LNCaP clone FGC (cell line): ENCODE measurements at regions not wholly inside any gene's neighbourhood (a gene's known extent, or its start where the extent isn't known, plus 50 kb on each side); places are given as distances from the start of the nearest gene placed in this dataset.
"Not testable (repeated sequence)": the region's sequence is repeated elsewhere in the genome, so short reads cannot be mapped to it uniquely, and the experiment has no call there.

Experiments used
- DNase-seq: peaks from one replicate; pipeline ENCODE4 v3.0.0-alpha.2; 2011; ENCODE audit warnings: low read depth
- H3K4me3 ChIP-seq: 2 replicates; pipeline ENCODE4 v1.5.1; 2011; ENCODE audit warnings: mild to moderate bottlenecking, low read depth, low read length, control low read depth
- CTCF ChIP-seq: IDR thresholded peaks from 2 replicates; pipeline ENCODE4 v1.5.1; 2012; ENCODE audit warnings: mild to moderate bottlenecking; ENCODE audit not compliant: control insufficient read depth, insufficient read depth; ENCODE audit errors: extremely low read depth

- no peak for TF ChIP-seq CTCF
- H3K4me3 ChIP-seq, result no peak overlapping the region
- DNase-seq, result no peak
These were observed 109.9 kb downstream of the RIN2 start for GRCh38 chr20:19867940-19868371.

GRCh38 chr20:19868441-19868840, 110.4 kb downstream of the RIN2 start:
- no peak for DNase-seq

GRCh38 chr20:19872001-19872400, 113.9 kb downstream of the RIN2 start:
- H3K4me3 ChIP-seq, result no peak overlapping the region
- no peak for DNase-seq
- TF ChIP-seq CTCF, result no peak

More at GRCh38 chr20:19868441-19868840, 110.4 kb downstream of the RIN2 start:
- no peak overlapping the region for H3K4me3 ChIP-seq
- TF ChIP-seq CTCF, result no peak

GRCh38 chr20:19874040-19874727, 116.1 kb downstream of the RIN2 start:
- TF ChIP-seq CTCF, result no peak
- no peak for DNase-seq

GRCh38 chr20:19875376-19876221, 117.5 kb downstream of the RIN2 start:
- no peak overlapping the region for H3K4me3 ChIP-seq
- no peak for DNase-seq
- TF ChIP-seq CTCF, result no peak

More at GRCh38 chr20:19874040-19874727, 116.1 kb downstream of the RIN2 start:
- H3K4me3 ChIP-seq, result no peak overlapping the region

- no peak overlapping the region for H3K4me3 ChIP-seq
- DNase-seq, result no peak
- TF ChIP-seq CTCF, result no peak
These were observed 118.9 kb downstream of the RIN2 start for GRCh38 chr20:19876828-19877460.

- not testable (repeated sequence) for DNase-seq, H3K4me3 ChIP-seq
These were observed 121.8 kb downstream of the RIN2 start for GRCh38 chr20:19879874-19880255.
